WTC11 (cell line): ENCODE measurements at regions not wholly inside any gene's neighbourhood (a gene's known extent, or its start where the extent isn't known, plus 50 kb on each side); places are given as distances from the start of the nearest gene placed in this dataset.

Source experiments
- ATAC-seq: fragments of 200-7000 bp; cut with Tn5 transposase; 2 replicates; pipeline ENCODE4 v1.10.0; 2021; ENCODE audit warnings: mild to moderate bottlenecking, moderate library complexity
- CTCF ChIA-PET: fragments of 300-600 bp; sonication (Branson Sonifier 250); formaldehyde crosslinking; loops from one replicate; lab custom pipeline; 2021; ENCODE audit warnings: antibody characterized with exemption; lab: Charles Lee
- POLR2A ChIA-PET: fragments of 350-600 bp; sonication (Branson Sonifier 250); formaldehyde crosslinking; loops from one replicate; lab custom pipeline; 2021; ENCODE audit warnings: antibody characterized with exemption; lab: Charles Lee
- DNase-seq: peaks from one replicate; pipeline ENCODE4 v3.0.0; 2021; ENCODE audit warnings: low spot score
- H3K27ac Mint-ChIP-seq: 2 replicates; pipeline ENCODE4 v1.8.0; 2021; ENCODE audit warnings: mixed read lengths
- H3K27me3 Mint-ChIP-seq: 2 replicates; pipeline ENCODE4 v1.8.0; 2021; ENCODE audit warnings: low read depth, mild to moderate bottlenecking, moderate library complexity, mixed read lengths
- H3K36me3 Mint-ChIP-seq: 2 replicates; pipeline ENCODE4 v1.8.0; 2021; ENCODE audit warnings: mixed read lengths
- H3K4me1 Mint-ChIP-seq: 2 replicates; pipeline ENCODE4 v1.8.0; 2022; ENCODE audit warnings: mixed read lengths
- H3K4me3 Mint-ChIP-seq: 2 replicates; pipeline ENCODE4 v1.8.0; 2021; ENCODE audit warnings: mild to moderate bottlenecking, moderate library complexity, mixed read lengths
- H3K9me3 Mint-ChIP-seq: 2 replicates; pipeline ENCODE4 v1.8.0; 2021; ENCODE audit warnings: mixed read lengths
- ATF3 ChIP-seq: sonication (generic); formaldehyde crosslinking; conservative IDR thresholded peaks from 2 replicates; pipeline ENCODE4 v1.8.1; 2022; ENCODE audit warnings: mild to moderate bottlenecking, missing genetic modification reagents
- CREB1 ChIP-seq: sonication (generic); formaldehyde crosslinking; IDR thresholded peaks from 2 replicates; pipeline ENCODE4 v1.8.0; 2023; ENCODE audit warnings: mild to moderate bottlenecking, missing genetic modification reagents
- ESRRA ChIP-seq: sonication (generic); formaldehyde crosslinking; IDR thresholded peaks from 2 replicates; pipeline ENCODE4 v1.8.1; 2022; ENCODE audit warnings: mild to moderate bottlenecking, missing genetic modification reagents, borderline replicate concordance
- FOXK1 ChIP-seq: sonication (generic); formaldehyde crosslinking; IDR thresholded peaks from 2 replicates; pipeline ENCODE4 v1.8.0; 2022; ENCODE audit warnings: mild to moderate bottlenecking, moderate library complexity, missing genetic modification reagents
- FOXP1 ChIP-seq: sonication (generic); formaldehyde crosslinking; IDR thresholded peaks from 2 replicates; pipeline ENCODE4 v1.8.0; 2022; ENCODE audit warnings: missing genetic modification reagents, mild to moderate bottlenecking, moderate library complexity, borderline replicate concordance
- GRHL2 ChIP-seq: fragments of 250-450 bp; sonication (Bioruptor Pico); IDR thresholded peaks from 2 replicates; pipeline ENCODE4 v1.8.0; 2022; ENCODE audit warnings: mild to moderate bottlenecking, moderate library complexity; ENCODE audit not compliant: insufficient replicate concordance, severe bottlenecking
- GTF2I ChIP-seq: fragments of 250-450 bp; sonication (Bioruptor Pico); conservative IDR thresholded peaks from 2 replicates; pipeline ENCODE4 v1.4.0; 2021; ENCODE audit warnings: mild to moderate bottlenecking
- IRF1 ChIP-seq: sonication (generic); formaldehyde crosslinking; IDR thresholded peaks from 2 replicates; pipeline ENCODE4 v1.8.0; 2023; ENCODE audit warnings: missing genetic modification reagents
- MXD4 ChIP-seq: fragments of 250-450 bp; sonication (Bioruptor Pico); IDR thresholded peaks from 2 replicates; pipeline ENCODE4 v1.8.0; 2021; ENCODE audit warnings: mild to moderate bottlenecking, moderate library complexity, borderline replicate concordance
- MYBL2 ChIP-seq: sonication (generic); formaldehyde crosslinking; IDR thresholded peaks from 2 replicates; pipeline ENCODE4 v1.8.1; 2023; ENCODE audit warnings: mild to moderate bottlenecking, moderate library complexity, missing genetic modification reagents
- NR1H2 ChIP-seq: sonication (generic); formaldehyde crosslinking; IDR thresholded peaks from 2 replicates; pipeline ENCODE4 v1.9.0; 2021; ENCODE audit warnings: mild to moderate bottlenecking, moderate library complexity, missing genetic modification reagents
- NR3C1 ChIP-seq: sonication (generic); formaldehyde crosslinking; conservative IDR thresholded peaks from 2 replicates; pipeline ENCODE4 v1.8.1; 2023; ENCODE audit warnings: low read depth, mild to moderate bottlenecking, missing genetic modification reagents
- PRDM15 ChIP-seq: sonication (generic); formaldehyde crosslinking; IDR thresholded peaks from 2 replicates; pipeline ENCODE4 v1.8.0; 2022; ENCODE audit warnings: missing genetic modification reagents
- SOX15 ChIP-seq: fragments of 250-450 bp; sonication (Bioruptor Pico); IDR thresholded peaks from 2 replicates; pipeline ENCODE4 v1.9.0; 2021; ENCODE audit warnings: mild to moderate bottlenecking
- STAT6 ChIP-seq: sonication (generic); formaldehyde crosslinking; conservative IDR thresholded peaks from 2 replicates; pipeline ENCODE4 v1.8.1; 2023; ENCODE audit warnings: mild to moderate bottlenecking, low read depth, missing genetic modification reagents, moderate library complexity
- TEAD1 ChIP-seq: sonication (generic); formaldehyde crosslinking; IDR thresholded peaks from 2 replicates; pipeline ENCODE4 v1.8.0; 2022; ENCODE audit warnings: mild to moderate bottlenecking, missing genetic modification reagents
- ZBTB43 ChIP-seq: sonication (generic); formaldehyde crosslinking; IDR thresholded peaks from 2 replicates; pipeline ENCODE4 v1.8.1; 2023; ENCODE audit warnings: mild to moderate bottlenecking, missing genetic modification reagents
- ZNF138 ChIP-seq: sonication (generic); formaldehyde crosslinking; conservative IDR thresholded peaks from 2 replicates; pipeline ENCODE4 v1.8.1; 2022; ENCODE audit warnings: mild to moderate bottlenecking, moderate library complexity, missing genetic modification reagents
- ZNF423 ChIP-seq: fragments of 250-450 bp; sonication (Bioruptor Pico); IDR thresholded peaks from 2 replicates; pipeline ENCODE4 v2.1.2; 2022; ENCODE audit warnings: mild to moderate bottlenecking, moderate library complexity
- ZNF512 ChIP-seq: sonication (generic); formaldehyde crosslinking; IDR thresholded peaks from 2 replicates; pipeline ENCODE4 v1.8.1; 2022; ENCODE audit warnings: missing genetic modification reagents, borderline replicate concordance

- TF ChIP-seq ZNF512 (CRISPR knock-in tag), result no peak
Measured at GRCh38 chr16:64455275-64455674, 666.6 kb downstream of the CDH11 start (continued).

- no peak for TF ChIP-seq FOXK1
- TF ChIP-seq MXD4 (CRISPR knock-in tag), result no peak
- no peak for TF ChIP-seq ESRRA (CRISPR knock-in tag)
- TF ChIP-seq PRDM15 (CRISPR knock-in tag), result no peak
- TF ChIP-seq SOX15, result no peak
- TF ChIP-seq NR3C1 (CRISPR knock-in tag), result no peak
- TF ChIP-seq GTF2I, result no peak
- TF ChIP-seq MYBL2 (CRISPR knock-in tag), result no peak
- no peak for TF ChIP-seq ATF3 (CRISPR knock-in tag)
- TF ChIP-seq ZNF423 (CRISPR knock-in tag), result no peak
- no peak for TF ChIP-seq GRHL2
- no peak for TF ChIP-seq ZBTB43
- TF ChIP-seq IRF1 (CRISPR knock-in tag), result no peak
- TF ChIP-seq TEAD1 (CRISPR knock-in tag), result no peak
- TF ChIP-seq FOXP1 (CRISPR knock-in tag), result no peak
- TF ChIP-seq STAT6, result no peak
- TF ChIP-seq ZNF138 (CRISPR knock-in tag), result no peak
- no peak for TF ChIP-seq CREB1 (CRISPR knock-in tag)
- no peak for TF ChIP-seq NR1H2 (CRISPR knock-in tag)
- H3K27me3 Mint-ChIP-seq, result peaks cover 11% of the 10 kb centered on the region; the same call in 1 of the 2 replicates
- H3K36me3 Mint-ChIP-seq, result no peaks in the 10 kb centered on the region
- DNase-seq (no peak), ATAC-seq (no peak)
- H3K27ac Mint-ChIP-seq, result no peak overlapping the region
- no peak overlapping the region for H3K4me3 Mint-ChIP-seq
- H3K4me1 Mint-ChIP-seq, result peaks cover 50% of the 10 kb centered on the region
- POLR2A ChIA-PET, result no interaction called here
- CTCF ChIA-PET, result no interaction called here
- peaks cover 5% of the 10 kb centered on the region; the same call in 1 of the 2 replicates for H3K9me3 Mint-ChIP-seq
Measured at GRCh38 chr16:64453646-64454045, 668.2 kb downstream of the CDH11 start.
